Activated CD4-positive, alpha-beta memory T cell treated with anti-CD3 and anti-CD28 coated beads for 36 hours (primary cell): ENCODE measurements at regions not wholly inside any gene's neighbourhood (a gene's known extent, or its start where the extent isn't known, plus 50 kb on each side); places are given as distances from the start of the nearest gene placed in this dataset.
"Not testable (repeated sequence)": the region's sequence is repeated elsewhere in the genome, so short reads cannot be mapped to it uniquely, and the experiment has no call there.

Source experiments
- CTCF ChIA-PET: fragments of 350-600 bp; sonication (Branson Sonifier 250); formaldehyde crosslinking; loops from one replicate; lab custom pipeline; 2021; ENCODE audit warnings: antibody characterized with exemption, inconsistent platforms; lab: Charles Lee
- POLR2A ChIA-PET: fragments of 350-600 bp; sonication (Branson Sonifier 250); formaldehyde crosslinking; loops from one replicate; lab custom pipeline; 2021; ENCODE audit warnings: antibody characterized with exemption; lab: Charles Lee
- DNase-seq: peaks from one replicate; pipeline ENCODE4 v3.0.0-alpha.2; 2020
- H3K27ac Mint-ChIP-seq: one replicate; pipeline ENCODE4 v1.8.0; 2021; ENCODE audit warnings: mixed read lengths
- H3K27me3 Mint-ChIP-seq: one replicate; pipeline ENCODE4 v1.8.0; 2021; ENCODE audit warnings: mixed read lengths
- H3K36me3 Mint-ChIP-seq: one replicate; pipeline ENCODE4 v1.8.0; 2021; ENCODE audit warnings: mixed read lengths
- H3K4me1 Mint-ChIP-seq: one replicate; pipeline ENCODE4 v1.8.0; 2021; ENCODE audit warnings: low read depth, mixed read lengths
- H3K4me3 Mint-ChIP-seq: one replicate; pipeline ENCODE4 v1.8.0; 2021; ENCODE audit warnings: mild to moderate bottlenecking, mixed read lengths
- H3K9me3 Mint-ChIP-seq: one replicate; pipeline ENCODE4 v1.8.0; 2021; ENCODE audit warnings: mixed read lengths
- intact Hi-C: fragments of 100-400 bp; cut with micrococcal nuclease; formaldehyde crosslinking; loops from one replicate; pipeline ENCODE4 v1.15.1; 2023

DNA sequence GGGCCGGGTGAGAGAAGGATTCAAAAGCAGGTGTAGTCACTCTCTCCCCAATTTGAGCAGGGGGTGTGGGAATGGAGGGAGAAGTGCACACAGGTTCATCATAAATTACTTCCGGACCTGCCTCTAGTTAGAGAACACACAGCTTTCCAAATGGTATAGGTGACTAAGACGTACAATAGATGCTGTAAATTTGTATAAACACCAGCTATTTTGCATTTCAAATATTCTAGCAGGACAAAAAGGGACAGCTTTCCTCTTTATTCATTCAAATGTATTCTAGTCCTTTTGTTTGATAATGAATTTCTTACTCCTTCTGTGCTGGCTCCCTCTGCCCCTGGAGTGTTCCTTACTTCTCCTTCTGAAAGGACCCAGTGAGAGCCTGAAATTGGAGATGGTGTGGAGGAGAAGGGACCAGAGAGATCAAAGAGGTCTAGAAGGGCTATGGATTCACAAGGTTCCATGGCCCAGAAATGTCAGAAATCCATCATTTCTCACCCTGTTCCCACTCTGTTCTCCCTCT, 53.2 kb upstream of the SH3BP4 start:
- peaks cover 5% of the 10 kb centered on the region for H3K27me3 Mint-ChIP-seq
- ChIA-PET CTCF (no interaction called here), POLR2A (no interaction called here)
- no peak overlapping the region for H3K4me3 Mint-ChIP-seq
- H3K36me3 Mint-ChIP-seq = no peaks in the 10 kb centered on the region
- no peak overlapping the region for H3K27ac Mint-ChIP-seq
- DNase-seq = no peak
- no peaks in the 10 kb centered on the region for H3K9me3 Mint-ChIP-seq
- intact Hi-C loops = no loop called here
- H3K4me1 Mint-ChIP-seq = no peaks in the 10 kb centered on the region

DNA sequence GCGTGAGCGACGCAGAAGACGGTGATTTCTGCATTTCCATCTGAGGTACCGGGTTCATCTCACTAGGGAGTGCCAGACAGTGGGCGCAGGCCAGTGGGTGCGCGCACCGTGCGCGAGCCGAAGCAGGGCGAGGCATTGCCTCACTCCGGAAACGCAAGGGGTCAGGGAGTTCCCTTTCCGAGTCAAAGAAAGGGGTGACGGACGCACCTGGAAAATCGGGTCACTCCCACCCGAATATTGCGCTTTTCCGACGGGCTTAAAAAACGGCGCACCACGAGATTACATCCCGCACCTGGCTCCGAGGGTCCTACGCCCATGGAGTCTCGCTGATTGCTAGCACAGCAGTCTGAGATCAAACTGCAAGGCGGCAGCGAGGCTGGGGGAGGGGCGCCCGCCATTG, 63.4 kb upstream of the SH3BP4 start:
- DNase-seq, H3K4me1 Mint-ChIP-seq, H3K9me3 Mint-ChIP-seq, H3K36me3 Mint-ChIP-seq, POLR2A ChIA-PET, H3K27me3 Mint-ChIP-seq, CTCF ChIA-PET, H3K27ac Mint-ChIP-seq, intact Hi-C loops: not testable (repeated sequence)
- peak overlapping the region; percentile 20 for H3K4me3 Mint-ChIP-seq

DNA sequence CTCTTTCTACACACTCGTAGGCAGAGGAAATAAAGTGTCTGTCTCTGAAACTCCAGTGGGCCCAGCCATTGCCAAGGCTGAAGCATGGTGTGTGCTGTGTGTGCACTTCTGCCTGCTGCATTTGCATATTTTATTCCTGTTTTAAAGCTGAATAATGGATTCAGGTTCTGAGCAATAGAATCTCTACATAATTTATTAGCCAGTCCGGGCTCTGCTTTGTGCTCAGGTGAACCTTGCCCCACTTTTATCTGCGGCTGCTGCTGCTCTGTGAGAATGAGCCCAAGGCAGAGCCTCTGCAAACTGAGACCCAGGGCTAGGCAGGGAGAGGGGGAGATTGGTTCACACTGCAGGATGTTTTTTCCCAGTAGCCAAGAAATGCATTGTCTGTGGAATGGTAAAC, 64.6 kb upstream of the SH3BP4 start:
- intact Hi-C loops = no loop called here
- Mint-ChIP-seq H3K27me3 (peaks cover 7% of the 10 kb centered on the region), H3K36me3 (no peaks in the 10 kb centered on the region), H3K4me3 (no peak overlapping the region), H3K27ac (no peak overlapping the region), H3K9me3 (no peaks in the 10 kb centered on the region), H3K4me1 (no peaks in the 10 kb centered on the region)
- CTCF ChIA-PET = no interaction called here
- no peak for DNase-seq
- POLR2A ChIA-PET = no interaction called here

DNA sequence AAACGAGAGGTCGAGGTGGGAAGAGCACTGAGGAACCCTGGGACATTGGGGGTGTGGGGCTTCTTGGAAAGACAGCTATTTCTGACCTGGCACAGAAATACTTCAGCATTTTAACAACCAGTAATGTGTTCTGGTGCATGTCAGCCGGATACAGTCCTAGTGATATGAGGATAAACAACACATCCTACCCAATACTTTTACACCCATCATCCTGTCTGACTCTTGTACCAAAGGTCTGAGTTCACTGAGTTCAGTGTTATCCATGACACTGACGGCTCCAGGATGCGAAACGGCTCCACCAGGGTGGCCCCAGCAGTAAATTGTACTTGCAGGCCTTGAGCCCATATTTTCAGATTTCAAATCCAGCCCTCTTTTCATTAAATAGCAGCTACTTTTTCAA, 65.9 kb upstream of the SH3BP4 start:
- Mint-ChIP-seq H3K27me3 (peaks cover 8% of the 10 kb centered on the region), H3K27ac (no peak overlapping the region), H3K4me3 (no peak overlapping the region), H3K36me3 (no peaks in the 10 kb centered on the region), H3K4me1 (peaks cover 8% of the 10 kb centered on the region), H3K9me3 (no peaks in the 10 kb centered on the region)
- ChIA-PET POLR2A (no interaction called here), CTCF (no interaction called here)
- DNase-seq = no peak
- intact Hi-C loops = no loop called here

DNA sequence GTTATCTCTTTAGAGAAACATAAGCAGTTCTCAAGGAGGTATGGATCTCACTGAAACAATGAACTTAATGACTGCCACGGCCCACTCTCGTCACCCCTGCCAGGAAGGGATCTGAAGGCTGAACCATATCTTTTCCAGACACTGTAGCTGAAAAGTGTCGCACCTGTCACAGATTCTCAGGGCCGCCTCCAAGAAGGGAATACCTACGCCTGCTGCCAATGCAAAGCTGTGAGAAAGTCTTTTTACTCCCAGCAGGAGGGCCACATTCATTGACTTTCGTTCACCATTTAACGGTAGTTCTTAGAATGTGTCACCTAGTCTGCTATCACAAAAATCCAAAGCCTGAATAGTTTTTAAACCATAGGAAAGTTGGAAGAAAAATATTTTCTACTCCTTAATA, 66.7 kb upstream of the SH3BP4 start:
- intact Hi-C loops = no loop called here
- POLR2A ChIA-PET = no interaction called here
- peaks cover 8% of the 10 kb centered on the region for H3K27me3 Mint-ChIP-seq
- CTCF ChIA-PET = no interaction called here
- no peaks in the 10 kb centered on the region for H3K36me3 Mint-ChIP-seq
- peaks cover 9% of the 10 kb centered on the region for H3K4me1 Mint-ChIP-seq
- H3K9me3 Mint-ChIP-seq = no peaks in the 10 kb centered on the region
- no peak overlapping the region for H3K27ac Mint-ChIP-seq
- DNase-seq = no peak
- H3K4me3 Mint-ChIP-seq = no peak overlapping the region

DNA sequence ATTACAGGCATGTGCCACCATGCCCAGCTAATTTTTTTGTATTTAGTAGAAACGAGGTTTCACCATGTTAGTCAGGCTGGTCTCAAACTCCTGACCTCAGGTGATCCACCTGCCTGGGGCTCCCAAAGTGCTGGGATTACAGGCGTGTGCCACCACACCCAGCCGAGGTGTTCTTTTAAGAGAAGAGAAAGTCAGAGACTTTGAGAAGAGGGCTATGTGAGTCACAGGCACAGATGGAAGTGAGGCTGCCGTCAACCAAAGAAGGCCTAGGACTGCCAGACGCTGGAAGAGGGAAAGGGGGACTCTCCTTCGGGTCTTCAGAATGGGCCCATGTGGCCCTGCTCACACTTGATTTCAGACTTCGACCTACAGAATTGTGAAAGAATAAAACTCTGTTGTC, 67.2 kb upstream of the SH3BP4 start:
- Mint-ChIP-seq H3K4me1 (peaks cover 9% of the 10 kb centered on the region), H3K27me3 (peaks cover 8% of the 10 kb centered on the region), H3K4me3 (no peak overlapping the region), H3K36me3 (no peaks in the 10 kb centered on the region), H3K9me3 (no peaks in the 10 kb centered on the region), H3K27ac (no peak overlapping the region)
- ChIA-PET POLR2A (no interaction called here), CTCF (no interaction called here)
- intact Hi-C loops = no loop called here
- DNase-seq = no peak

DNA sequence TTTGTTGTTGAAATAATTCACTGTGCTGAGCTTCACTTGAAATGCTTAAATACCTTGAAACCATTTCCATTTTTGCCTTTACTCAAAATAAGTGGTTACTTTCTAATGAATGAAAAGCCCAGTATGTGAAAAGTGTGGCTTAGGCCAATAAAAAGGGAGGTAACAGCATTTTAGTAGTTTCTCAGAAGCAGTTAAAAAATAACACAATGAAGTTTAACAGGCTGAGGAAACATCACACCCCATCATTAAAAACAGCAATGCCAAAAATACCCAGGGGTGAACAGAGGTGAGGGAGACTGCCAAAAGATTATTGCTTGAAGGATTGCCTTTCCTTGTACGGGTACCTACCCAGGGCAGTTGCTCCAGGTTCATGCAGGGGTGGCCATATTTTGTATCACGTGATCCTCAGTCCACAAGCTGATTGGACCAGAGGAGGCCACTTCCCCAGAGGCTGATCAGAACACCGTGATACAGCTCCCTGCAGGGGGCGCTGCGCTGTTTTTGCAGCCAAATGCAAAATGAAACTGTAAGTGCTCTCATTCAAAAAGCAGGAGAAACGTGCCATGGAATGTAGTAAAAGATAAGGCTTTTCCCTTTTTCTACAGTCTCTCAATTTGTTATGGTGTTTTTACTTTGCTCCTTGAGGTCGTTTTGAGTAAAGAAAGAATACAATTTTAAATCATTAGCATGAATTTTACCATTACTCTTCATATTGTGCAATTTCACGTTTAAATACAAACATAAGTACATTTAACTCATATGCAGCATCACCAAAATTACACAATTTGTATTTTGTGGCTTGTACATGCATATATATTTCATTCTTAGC, 70.2 kb upstream of the SH3BP4 start:
- Mint-ChIP-seq H3K27me3 (peaks cover 8% of the 10 kb centered on the region), H3K36me3 (no peaks in the 10 kb centered on the region), H3K9me3 (no peaks in the 10 kb centered on the region), H3K27ac (no peak overlapping the region), H3K4me3 (no peak overlapping the region), H3K4me1 (peaks cover 9% of the 10 kb centered on the region)
- POLR2A ChIA-PET = no interaction called here
- CTCF ChIA-PET = interaction anchor here (0.8 to 1.0 kb wide), 3 partner anchors 19 to 308 kb away, joined by 3 read pairs; no protein-coding TSS in a partner anchor
- peak; percentile 71 for DNase-seq
- intact Hi-C loops = no loop called here

DNA sequence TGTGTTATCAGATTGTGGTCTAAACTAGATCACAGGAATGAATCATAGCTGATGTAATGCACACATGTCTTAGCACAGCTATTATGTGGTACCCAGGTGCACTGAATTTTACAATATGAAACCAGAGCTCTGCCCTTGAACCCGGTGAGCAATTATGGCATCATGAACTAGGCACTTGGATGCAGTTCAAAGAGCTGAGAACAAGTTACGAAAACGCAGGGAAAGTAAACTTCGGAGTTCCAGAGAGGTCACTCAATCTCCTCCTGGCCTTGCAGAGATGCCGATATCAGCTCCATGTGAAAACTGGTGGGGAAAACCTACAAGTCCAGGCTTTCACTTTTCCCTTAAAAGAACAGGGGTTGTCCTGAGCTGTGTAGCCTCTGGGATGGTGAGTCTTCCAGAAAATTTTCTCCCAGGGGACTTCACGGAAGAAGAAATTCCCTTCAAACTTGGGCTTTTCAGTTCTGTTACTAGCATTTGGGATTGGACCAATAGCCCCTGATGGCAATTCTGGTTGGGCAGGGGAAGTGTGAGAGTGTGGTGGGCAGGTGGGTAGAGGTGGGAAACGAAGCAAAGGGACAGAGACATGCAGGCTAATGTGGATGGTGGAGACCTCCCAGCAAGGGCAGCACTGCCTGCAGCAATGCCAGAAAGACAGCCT, 71.1 kb upstream of the SH3BP4 start:
- Mint-ChIP-seq H3K27ac (no peak overlapping the region), H3K4me3 (no peak overlapping the region), H3K4me1 (peaks cover 9% of the 10 kb centered on the region), H3K9me3 (no peaks in the 10 kb centered on the region), H3K27me3 (peaks cover 3% of the 10 kb centered on the region), H3K36me3 (no peaks in the 10 kb centered on the region)
- ChIA-PET CTCF (interaction anchor here (0.8 to 1.0 kb wide), 2 partner anchors 169 to 307 kb away, joined by 3 read pairs; no protein-coding TSS in a partner anchor), POLR2A (no interaction called here)
- intact Hi-C loops = no loop called here
- peak; percentile 28 for DNase-seq

DNA sequence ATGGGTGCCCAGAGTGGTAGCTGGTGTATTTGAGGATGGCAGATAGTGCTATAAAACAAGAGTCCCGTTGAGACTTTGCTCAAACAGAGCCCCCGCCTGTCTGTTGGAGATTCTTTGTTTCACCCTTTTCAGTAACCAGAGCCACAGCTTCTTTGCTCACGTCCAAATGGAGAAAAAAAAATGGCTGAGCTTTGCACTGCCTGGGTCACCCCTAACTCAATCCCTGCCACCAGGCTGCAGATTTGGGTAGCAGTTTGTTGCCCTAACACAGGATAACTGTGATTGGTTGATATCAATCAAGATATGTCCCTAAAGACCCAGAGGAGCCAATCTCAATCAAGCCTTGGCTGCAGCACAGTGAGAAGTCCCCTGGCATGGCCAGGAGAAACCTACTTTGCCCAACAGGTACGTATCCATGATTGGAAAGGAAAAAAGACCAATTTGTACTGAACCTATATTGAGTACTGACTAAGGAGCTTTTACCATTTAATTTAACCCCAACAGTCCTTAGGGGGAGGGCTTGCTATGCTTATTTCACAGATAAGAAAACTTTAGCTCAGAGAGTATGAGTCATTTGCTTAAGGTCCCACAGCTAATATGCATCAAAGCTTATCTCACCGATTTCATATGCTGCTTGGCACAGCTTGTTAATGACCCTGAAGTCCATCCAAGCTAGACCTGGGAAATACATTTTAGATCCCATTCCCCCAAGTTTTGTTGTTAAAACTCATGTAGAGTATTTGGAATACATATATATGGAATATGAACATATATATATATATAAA, 72.0 kb upstream of the SH3BP4 start:
- intact Hi-C loops = no loop called here
- ChIA-PET CTCF (no interaction called here), POLR2A (no interaction called here)
- no peak for DNase-seq
- H3K36me3 Mint-ChIP-seq = no peaks in the 10 kb centered on the region
- H3K27me3 Mint-ChIP-seq = peaks cover 1% of the 10 kb centered on the region
- peaks cover 9% of the 10 kb centered on the region for H3K4me1 Mint-ChIP-seq
- no peak overlapping the region for H3K27ac Mint-ChIP-seq
- H3K9me3 Mint-ChIP-seq = no peaks in the 10 kb centered on the region
- H3K4me3 Mint-ChIP-seq = no peak overlapping the region

DNA sequence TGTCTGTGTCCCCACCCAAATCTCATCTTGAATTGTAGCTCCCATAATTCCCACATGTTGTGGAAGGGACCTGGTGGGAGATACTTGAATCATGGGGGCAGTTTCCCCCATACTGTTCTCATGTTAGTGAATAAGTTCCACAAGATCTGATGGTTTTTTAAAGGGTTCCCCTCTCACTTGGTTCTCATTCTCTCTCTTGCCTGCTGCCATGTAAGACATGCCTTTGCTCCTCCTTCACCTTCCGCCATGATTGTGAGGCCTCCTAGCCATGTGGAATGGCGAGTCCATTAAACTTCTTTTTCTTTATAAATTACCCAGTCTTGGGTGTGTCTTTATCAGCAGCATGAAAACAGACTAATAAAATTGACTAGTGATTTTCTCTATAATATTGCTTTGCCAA, 75.2 kb upstream of the SH3BP4 start:
- CTCF ChIA-PET, intact Hi-C loops, H3K4me1 Mint-ChIP-seq, DNase-seq, H3K27me3 Mint-ChIP-seq, H3K9me3 Mint-ChIP-seq, H3K4me3 Mint-ChIP-seq, H3K27ac Mint-ChIP-seq, H3K36me3 Mint-ChIP-seq, POLR2A ChIA-PET: not testable (repeated sequence)

DNA sequence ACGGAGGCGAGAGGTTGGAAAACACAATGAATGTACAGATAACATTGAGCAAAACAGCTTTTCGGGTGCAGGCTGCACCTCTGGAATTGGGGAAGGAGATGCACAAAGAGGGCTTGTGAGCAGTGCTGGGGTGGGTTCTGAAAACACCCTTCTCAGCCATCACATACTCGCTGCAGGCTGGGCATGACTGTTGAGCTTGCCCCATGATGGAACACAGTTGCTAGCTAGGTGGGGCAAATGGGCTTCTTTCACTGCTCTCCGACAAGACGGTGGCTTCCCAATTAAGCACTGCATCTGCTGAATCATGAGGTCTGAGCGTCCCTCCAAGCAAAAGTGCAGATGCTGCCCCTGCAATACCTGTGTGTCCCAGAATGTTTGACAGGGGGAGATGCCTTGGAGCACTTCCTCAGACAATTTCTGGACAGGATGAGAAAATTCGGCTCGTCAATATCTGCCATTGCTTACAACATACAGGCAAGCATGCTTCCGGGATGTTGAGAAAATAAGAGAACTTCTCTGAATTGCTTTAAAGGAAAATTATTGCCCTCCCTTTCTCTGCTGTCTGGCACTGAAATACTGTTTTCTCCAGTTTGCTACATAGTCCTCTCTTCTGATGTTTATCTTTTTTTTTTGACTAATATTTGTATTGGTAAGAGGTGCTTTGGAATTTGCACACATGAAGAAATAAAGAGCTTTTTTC, 77.3 kb upstream of the SH3BP4 start:
- H3K27ac Mint-ChIP-seq = no peak overlapping the region

DNA sequence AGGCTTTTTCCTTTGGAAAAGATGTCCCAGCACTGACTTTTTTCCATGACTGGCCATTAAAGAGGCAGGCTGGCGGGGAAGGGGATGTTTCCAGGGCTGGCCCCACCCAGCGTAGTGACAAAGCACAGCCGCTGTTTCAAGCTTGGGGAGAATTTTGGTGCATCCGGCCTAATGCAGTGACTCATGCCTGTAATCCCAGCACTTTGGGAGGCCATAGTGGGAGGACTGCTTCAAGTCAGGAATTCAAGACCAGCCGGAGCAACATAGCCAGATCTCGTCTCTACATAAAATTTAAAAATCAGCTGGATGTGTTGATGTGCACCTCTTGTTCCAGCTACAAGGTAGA, 78.0 kb upstream of the SH3BP4 start:
- intact Hi-C loops = no loop called here
- no peak overlapping the region for H3K27ac Mint-ChIP-seq
- peaks cover 3% of the 10 kb centered on the region for H3K27me3 Mint-ChIP-seq
- ChIA-PET CTCF (interaction anchor here (0.7 kb wide), 1 partner anchor 92 kb away, joined by 3 read pairs; no protein-coding TSS in a partner anchor), POLR2A (no interaction called here)
- no peaks in the 10 kb centered on the region for H3K9me3 Mint-ChIP-seq
- no peak for DNase-seq
- no peaks in the 10 kb centered on the region for H3K36me3 Mint-ChIP-seq
- no peak overlapping the region for H3K4me3 Mint-ChIP-seq
- no peaks in the 10 kb centered on the region for H3K4me1 Mint-ChIP-seq

More for the DNA sequence above, 77.3 kb upstream of the SH3BP4 start:
- Mint-ChIP-seq H3K4me1 (no peaks in the 10 kb centered on the region), H3K36me3 (no peaks in the 10 kb centered on the region), H3K4me3 (no peak overlapping the region), H3K27me3 (peaks cover 3% of the 10 kb centered on the region), H3K9me3 (no peaks in the 10 kb centered on the region)
- intact Hi-C loops = no loop called here
- CTCF ChIA-PET = interaction anchor here (0.7 kb wide), 1 partner anchor 91 kb away, joined by 3 read pairs; no protein-coding TSS in a partner anchor
- DNase-seq = no peak
- POLR2A ChIA-PET = no interaction called here
